T-helper 1 cell treated with Interleukin-12 subunit alpha and Interleukin-12 subunit beta and Interleukin-4 antibody, amounts not matched to agents 30 ng/mL and 1 ng/mL, for 36 hours (primary cell): ENCODE measurements at regions not wholly inside any gene's neighbourhood (a gene's known extent, or its start where the extent isn't known, plus 50 kb on each side); places are given as distances from the start of the nearest gene placed in this dataset.

ENCODE experiments used
- intact Hi-C: fragments of 100-400 bp; cut with micrococcal nuclease; formaldehyde crosslinking; loops from one replicate; pipeline ENCODE4 v1.15.1; 2024

- intact Hi-C loops: no loop called here
Observed at GRCh38 chr10:85531706-85532105, 834.9 kb downstream of the GRID1 start.

- intact Hi-C loops: no loop called here
Observed at GRCh38 chr10:85532773-85533172, 833.8 kb downstream of the GRID1 start.

- intact Hi-C loops: no loop called here
Observed at GRCh38 chr10:85535926-85536325, 830.7 kb downstream of the GRID1 start.

- intact Hi-C loops: no loop called here
Observed at GRCh38 chr10:85537561-85537960, 829.0 kb downstream of the GRID1 start.

GRCh38 chr10:85538601-85539000 is 828.0 kb downstream of the GRID1 start:
- intact Hi-C loops: no loop called here

GRCh38 chr10:85542152-85542551 is 824.4 kb downstream of the GRID1 start:
- intact Hi-C loops: no loop called here

GRCh38 chr10:85542936-85543730 is 823.5 kb downstream of the GRID1 start:
- intact Hi-C loops: no loop called here

- intact Hi-C loops: no loop called here
Observed at GRCh38 chr10:85544956-85545355, 821.6 kb downstream of the GRID1 start.

GRCh38 chr10:85545874-85546273 is 820.7 kb downstream of the GRID1 start:
- intact Hi-C loops: no loop called here

GRCh38 chr10:85547460-85548023 is 819.1 kb downstream of the GRID1 start:
- intact Hi-C loops: no loop called here

GRCh38 chr10:85548034-85548433 is 818.6 kb downstream of the GRID1 start:
- intact Hi-C loops: no loop called here
